Naive thymus-derived CD8-positive, alpha-beta T cell (primary cell): ENCODE measurements at regions not wholly inside any gene's neighbourhood (a gene's known extent, or its start where the extent isn't known, plus 50 kb on each side); places are given as distances from the start of the nearest gene placed in this dataset.
"Not testable (repeated sequence)": the region's sequence is repeated elsewhere in the genome, so short reads cannot be mapped to it uniquely, and the experiment has no call there.

ENCODE experiments used
- ATAC-seq, 2 donors: fragments of 150-1000 bp; cut with Tn5 transposase in 1 of 2; sonication (Bioruptor Pico), chemical (Tn5 transposase) in 1 of 2; 1 replicate in 1 of 2; 2 replicates in 1 of 2; pipeline ENCODE4 v1.10.0; 2021; ENCODE audit warnings: mild to moderate bottlenecking in 2 of 2, moderate library complexity in 2 of 2
- POLR2A ChIA-PET: fragments of 350-600 bp; sonication (Branson Sonifier 250); formaldehyde crosslinking; loops from one replicate; lab custom pipeline; 2021; ENCODE audit warnings: antibody characterized with exemption; lab: Charles Lee
- DNase-seq, 10 donors: peaks; one replicate each; pipeline versions ENCODE4 v3.0.0 to v3.0.0-alpha.2; 2020 to 2022
- H3K27ac Mint-ChIP-seq, 10 donors: one replicate each; pipeline ENCODE4 v1.8.0; 2020 to 2022; ENCODE audit warnings: mild to moderate bottlenecking in 10 of 10, mixed read lengths in 10 of 10, moderate library complexity in 4 of 10, inconsistent platforms in 1 of 10
- H3K27me3 Mint-ChIP-seq, 5 donors: one replicate each; pipeline ENCODE4 v1.8.0; 2021 to 2022; ENCODE audit warnings: mixed read lengths in 5 of 5
- H3K36me3 Mint-ChIP-seq, 3 donors: one replicate each; pipeline ENCODE4 v1.8.0; 2020 to 2022; ENCODE audit warnings: mixed read lengths in 3 of 3, mild to moderate bottlenecking in 2 of 3, inconsistent platforms in 1 of 3
- H3K4me1 Mint-ChIP-seq, 4 donors: one replicate each; pipeline ENCODE4 v1.8.0; 2021 to 2022; ENCODE audit warnings: mixed read lengths in 4 of 4
- H3K4me3 Mint-ChIP-seq, 10 donors: one replicate each; pipeline ENCODE4 v1.8.0; 2020 to 2022; ENCODE audit warnings: mild to moderate bottlenecking in 10 of 10, mixed read lengths in 10 of 10, moderate library complexity in 6 of 10, inconsistent platforms in 1 of 10
- H3K9me3 Mint-ChIP-seq, 9 donors: one replicate each; pipeline ENCODE4 v1.8.0; 2020 to 2022; ENCODE audit warnings: mixed read lengths in 9 of 9, mild to moderate bottlenecking in 3 of 9, inconsistent platforms in 1 of 9, moderate library complexity in 1 of 9

GRCh38 chr9:124084087-124084486 lies 72.5 kb downstream of the LHX2 start:
- POLR2A ChIA-PET: no interaction called here
- no peak overlapping the region for H3K4me3 Mint-ChIP-seq
- peaks cover 0 to 12% (median 8%) of the 10 kb centered on the region in 5 donors for H3K27me3 Mint-ChIP-seq
- H3K9me3 Mint-ChIP-seq: peaks cover 7 to 30% (median 19%) of the 10 kb centered on the region in 9 donors
- no peak for DNase-seq
- no peaks in the 10 kb centered on the region for H3K4me1 Mint-ChIP-seq
- ATAC-seq: no peak
- H3K36me3 Mint-ChIP-seq: peaks cover 0 to 22% (median 2%) of the 10 kb centered on the region in 3 donors
- peak overlapping the region in 1 of 10 donors; percentile 15 for H3K27ac Mint-ChIP-seq

GRCh38 chr9:124087226-124087625 lies 75.7 kb downstream of the LHX2 start:
- Mint-ChIP-seq H3K27ac (no peak overlapping the region), H3K27me3 (peaks cover 9 to 26% (median 25%) of the 10 kb centered on the region in 5 donors), H3K36me3 (peaks cover 2 to 22% (median 4%) of the 10 kb centered on the region in 3 donors), H3K4me3 (no peak overlapping the region), H3K4me1 (peaks cover 0 to 1% (median 0%) of the 10 kb centered on the region in 4 donors), H3K9me3 (peaks cover 7 to 30% (median 21%) of the 10 kb centered on the region in 9 donors)
- DNase-seq (no peak), ATAC-seq (no peak)
- POLR2A ChIA-PET: no interaction called here

- POLR2A ChIA-PET: no interaction called here
- Mint-ChIP-seq H3K9me3 (peaks cover 7 to 30% (median 21%) of the 10 kb centered on the region in 9 donors), H3K4me1 (peaks cover 0 to 1% (median 0%) of the 10 kb centered on the region in 4 donors), H3K4me3 (no peak overlapping the region), H3K36me3 (peaks cover 2 to 22% (median 4%) of the 10 kb centered on the region in 3 donors), H3K27me3 (peaks cover 10 to 37% (median 28%) of the 10 kb centered on the region in 5 donors), H3K27ac (no peak overlapping the region)
- no peak for DNase-seq
- no peak for ATAC-seq
Observed at GRCh38 chr9:124088476-124088837, 76.9 kb downstream of the LHX2 start.

GRCh38 chr9:124089631-124090488 lies 78.3 kb downstream of the LHX2 start:
- POLR2A ChIA-PET, H3K4me3 Mint-ChIP-seq, H3K27ac Mint-ChIP-seq, DNase-seq, ATAC-seq, H3K4me1 Mint-ChIP-seq: not testable (repeated sequence)
- H3K9me3 Mint-ChIP-seq: peaks cover 7 to 26% (median 18%) of the 10 kb centered on the region in 9 donors
- H3K27me3 Mint-ChIP-seq: peaks cover 8 to 38% (median 28%) of the 10 kb centered on the region in 5 donors
- H3K36me3 Mint-ChIP-seq: peaks cover 2 to 19% (median 4%) of the 10 kb centered on the region in 3 donors

- Mint-ChIP-seq H3K9me3 (peaks cover 0 to 1% (median 0%) of the 10 kb centered on the region in 9 donors), H3K4me1 (no peaks in the 10 kb centered on the region), H3K27ac (no peak overlapping the region), H3K27me3 (peaks cover 11 to 36% (median 32%) of the 10 kb centered on the region in 5 donors), H3K4me3 (no peak overlapping the region), H3K36me3 (no peaks in the 10 kb centered on the region)
- no peak for DNase-seq
- ATAC-seq: no peak
- POLR2A ChIA-PET: no interaction called here
Observed at GRCh38 chr9:124098141-124098905, 86.8 kb downstream of the LHX2 start.

- ATAC-seq: no peak
- Mint-ChIP-seq H3K4me1 (no peaks in the 10 kb centered on the region), H3K9me3 (peaks cover 0 to 2% (median 0%) of the 10 kb centered on the region in 9 donors), H3K4me3 (no peak overlapping the region), H3K36me3 (no peaks in the 10 kb centered on the region), H3K27ac (no peak overlapping the region), H3K27me3 (peaks cover 13 to 35% (median 32%) of the 10 kb centered on the region in 5 donors)
- no peak for DNase-seq
- POLR2A ChIA-PET: no interaction called here
Observed at GRCh38 chr9:124099860-124100259, 88.3 kb downstream of the LHX2 start.

- no peak overlapping the region for H3K4me3 Mint-ChIP-seq
- H3K27ac Mint-ChIP-seq: no peak overlapping the region
Observed at GRCh38 chr9:124101215-124101968, 89.8 kb downstream of the LHX2 start.

GRCh38 chr9:124101969-124102345 lies 90.4 kb downstream of the LHX2 start:
- DNase-seq: no peak
- H3K4me3 Mint-ChIP-seq: no peak overlapping the region
- H3K27ac Mint-ChIP-seq: no peak overlapping the region
- no peaks in the 10 kb centered on the region for H3K4me1 Mint-ChIP-seq
- no peak for ATAC-seq
- H3K36me3 Mint-ChIP-seq: no peaks in the 10 kb centered on the region
- H3K9me3 Mint-ChIP-seq: peaks cover 0 to 2% (median 0%) of the 10 kb centered on the region in 9 donors
- H3K27me3 Mint-ChIP-seq: peaks cover 10 to 53% (median 45%) of the 10 kb centered on the region in 5 donors
- POLR2A ChIA-PET: no interaction called here

More at GRCh38 chr9:124101215-124101968, 89.8 kb downstream of the LHX2 start:
- H3K4me1 Mint-ChIP-seq: no peaks in the 10 kb centered on the region
- POLR2A ChIA-PET: no interaction called here
- ATAC-seq: no peak
- H3K9me3 Mint-ChIP-seq: peaks cover 0 to 2% (median 0%) of the 10 kb centered on the region in 9 donors
- H3K36me3 Mint-ChIP-seq: no peaks in the 10 kb centered on the region
- DNase-seq: no peak
- peaks cover 10 to 47% (median 41%) of the 10 kb centered on the region in 5 donors for H3K27me3 Mint-ChIP-seq

GRCh38 chr9:124102363-124102762 lies 90.8 kb downstream of the LHX2 start:
- Mint-ChIP-seq H3K4me1 (no peaks in the 10 kb centered on the region), H3K4me3 (no peak overlapping the region), H3K27ac (no peak overlapping the region), H3K36me3 (no peaks in the 10 kb centered on the region), H3K27me3 (peaks cover 10 to 57% (median 44%) of the 10 kb centered on the region in 5 donors), H3K9me3 (peaks cover 0 to 2% (median 0%) of the 10 kb centered on the region in 9 donors)
- no peak for DNase-seq
- ATAC-seq: no peak
- POLR2A ChIA-PET: no interaction called here

GRCh38 chr9:124105266-124105665 lies 93.7 kb downstream of the LHX2 start:
- H3K27me3 Mint-ChIP-seq: peaks cover 12 to 60% (median 39%) of the 10 kb centered on the region in 5 donors
- POLR2A ChIA-PET: no interaction called here

GRCh38 chr9:124108216-124108615 lies 96.6 kb downstream of the LHX2 start:
- peaks cover 0 to 4% (median 0%) of the 10 kb centered on the region in 9 donors for H3K9me3 Mint-ChIP-seq

More at GRCh38 chr9:124105266-124105665, 93.7 kb downstream of the LHX2 start:
- Mint-ChIP-seq H3K9me3 (peaks cover 0 to 2% (median 0%) of the 10 kb centered on the region in 9 donors), H3K4me3 (peak overlapping the region in 1 of 10 donors; percentile 20), H3K36me3 (peaks cover 0 to 6% (median 0%) of the 10 kb centered on the region in 3 donors), H3K27ac (no peak overlapping the region), H3K4me1 (no peaks in the 10 kb centered on the region)
- ATAC-seq (no peak), DNase-seq (no peak)

GRCh38 chr9:124110307-124110915 lies 98.8 kb downstream of the LHX2 start:
- H3K4me1 Mint-ChIP-seq: peaks cover 0 to under 1% (median 0%) of the 10 kb centered on the region in 4 donors
- H3K36me3 Mint-ChIP-seq: peaks cover 0 to 11% (median 0%) of the 10 kb centered on the region in 3 donors
- H3K27ac Mint-ChIP-seq: no peak overlapping the region
- H3K9me3 Mint-ChIP-seq: peaks cover 0 to 9% (median 0%) of the 10 kb centered on the region in 9 donors
- peak in 5 of 10 donors; percentile 9 to 28 (median 14) for DNase-seq
- POLR2A ChIA-PET: no interaction called here
- no peak overlapping the region for H3K4me3 Mint-ChIP-seq
- no peak for ATAC-seq
- H3K27me3 Mint-ChIP-seq: peaks cover 12 to 59% (median 28%) of the 10 kb centered on the region in 5 donors

More at GRCh38 chr9:124108216-124108615, 96.6 kb downstream of the LHX2 start:
- H3K4me3 Mint-ChIP-seq: no peak overlapping the region
- ATAC-seq (no peak), DNase-seq (no peak)
- H3K27me3 Mint-ChIP-seq: peaks cover 13 to 49% (median 29%) of the 10 kb centered on the region in 5 donors
- H3K27ac Mint-ChIP-seq: peak overlapping the region in 1 of 10 donors; percentile 15
- no peaks in the 10 kb centered on the region for H3K4me1 Mint-ChIP-seq
- H3K36me3 Mint-ChIP-seq: peaks cover 0 to 11% (median 0%) of the 10 kb centered on the region in 3 donors
- POLR2A ChIA-PET: no interaction called here
